H1 (cell line): ENCODE measurements at regions not wholly inside any gene's neighbourhood (a gene's known extent, or its start where the extent isn't known, plus 50 kb on each side); places are given as distances from the start of the nearest gene placed in this dataset.

Experiments
- ATF3 ChIP-seq: IDR thresholded peaks from 2 replicates; pipeline ENCODE4 v1.6.1; 2011; ENCODE audit warnings: low read depth, mild to moderate bottlenecking, low read length; ENCODE audit not compliant: insufficient read depth
- BACH1 ChIP-seq: IDR thresholded peaks from 2 replicates; pipeline ENCODE4 v1.6.1; 2012; ENCODE audit warnings: low read length, improper control_type of control experiment
- CTCF ChIP-seq, 3 experiments: IDR thresholded peaks; 1 replicate in 2 of 3; 2 replicates in 1 of 3; pipeline versions ENCODE4 v1.5.1 to v1.6.1; 2011; ENCODE audit warnings: low read length in 3 of 3, mild to moderate bottlenecking in 3 of 3, inconsistent platforms in 2 of 3, low read depth in 1 of 3, moderate library complexity in 1 of 3; ENCODE audit not compliant: insufficient read depth in 1 of 3; ENCODE audit errors: control extremely low read depth in 1 of 3
- EGR1 ChIP-seq: IDR thresholded peaks from 2 replicates; pipeline ENCODE4 v1.6.1; 2011; ENCODE audit warnings: low read depth, low read length, borderline replicate concordance
- EZH2 ChIP-seq: fragments of 200-600 bp; sonication (generic); IDR thresholded peaks from 2 replicates; pipeline ENCODE4 v1.7.1; 2012; ENCODE audit warnings: low read depth, mild to moderate bottlenecking, moderate library complexity, low read length, inconsistent platforms; ENCODE audit not compliant: severe bottlenecking
- NRF1 ChIP-seq: IDR thresholded peaks from 2 replicates; pipeline ENCODE4 v1.6.1; 2011; ENCODE audit warnings: mild to moderate bottlenecking, low read depth, low read length, improper control_type of control experiment
- POLR2AphosphoS5 ChIP-seq: IDR thresholded peaks from 2 replicates; pipeline ENCODE4 v1.6.1; 2011; ENCODE audit warnings: low read depth, low read length
- TAF1 ChIP-seq: IDR thresholded peaks from 2 replicates; pipeline ENCODE4 v1.6.1; 2011; ENCODE audit warnings: mild to moderate bottlenecking, low read depth, low read length

GRCh38 chr1:112767646-112768045, 52.5 kb upstream of the PPM1J start:
- TF ChIP-seq POLR2AphosphoS5 = no peak
- TF ChIP-seq CTCF (IDR thresholded peaks at IDR 0.05; ENCODE audit: control extremely low read depth in 1 of 3, insufficient read depth in 1 of 3, low read depth in 1 of 3, low read length in 3 of 3) = no peak
- TF ChIP-seq ATF3 = no peak
- TF ChIP-seq NRF1 = no peak
- no peak for TF ChIP-seq EGR1
- no peak for TF ChIP-seq TAF1
- TF ChIP-seq EZH2 = no peak
- no peak for TF ChIP-seq BACH1
